ENCODE measurements at regions not wholly inside any gene's neighbourhood (a gene's known extent, or its start where the extent isn't known, plus 50 kb on each side); places are given as distances from the start of the nearest gene placed in this dataset.
"Not testable (repeated sequence)": the region's sequence is repeated elsewhere in the genome, so short reads cannot be mapped to it uniquely, and the experiment has no call there.

DNA sequence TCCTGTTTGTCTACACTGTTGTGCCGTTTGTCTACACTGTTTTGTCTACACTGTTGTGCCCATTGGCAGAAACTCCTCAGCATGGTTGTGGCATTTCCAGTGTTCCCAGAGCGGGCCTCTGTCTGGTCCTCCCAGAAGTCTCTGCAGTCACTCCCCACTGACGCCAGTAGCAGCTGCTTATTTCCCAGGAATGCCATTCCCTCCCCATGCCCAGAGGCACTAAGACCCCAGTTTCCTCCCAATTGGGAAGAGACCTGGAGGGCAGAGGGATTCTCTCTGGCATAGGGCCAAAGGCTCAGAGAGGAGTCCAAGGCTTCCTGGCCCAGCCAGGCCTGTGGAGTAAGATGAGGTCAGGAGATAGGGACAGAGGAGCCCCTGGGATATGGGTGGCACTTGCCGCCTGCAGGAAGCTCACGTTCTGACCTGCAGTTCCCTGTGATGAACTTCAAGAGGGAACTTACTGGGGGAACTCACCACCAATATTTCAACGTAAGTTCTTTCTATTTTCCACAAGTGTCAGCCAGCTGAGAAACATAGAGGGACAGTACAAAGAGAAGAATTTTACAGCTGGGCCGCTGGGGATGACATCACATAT is 69.1 kb downstream of the TNFAIP2 start:
- TF ChIP-seq, protein P1, sequence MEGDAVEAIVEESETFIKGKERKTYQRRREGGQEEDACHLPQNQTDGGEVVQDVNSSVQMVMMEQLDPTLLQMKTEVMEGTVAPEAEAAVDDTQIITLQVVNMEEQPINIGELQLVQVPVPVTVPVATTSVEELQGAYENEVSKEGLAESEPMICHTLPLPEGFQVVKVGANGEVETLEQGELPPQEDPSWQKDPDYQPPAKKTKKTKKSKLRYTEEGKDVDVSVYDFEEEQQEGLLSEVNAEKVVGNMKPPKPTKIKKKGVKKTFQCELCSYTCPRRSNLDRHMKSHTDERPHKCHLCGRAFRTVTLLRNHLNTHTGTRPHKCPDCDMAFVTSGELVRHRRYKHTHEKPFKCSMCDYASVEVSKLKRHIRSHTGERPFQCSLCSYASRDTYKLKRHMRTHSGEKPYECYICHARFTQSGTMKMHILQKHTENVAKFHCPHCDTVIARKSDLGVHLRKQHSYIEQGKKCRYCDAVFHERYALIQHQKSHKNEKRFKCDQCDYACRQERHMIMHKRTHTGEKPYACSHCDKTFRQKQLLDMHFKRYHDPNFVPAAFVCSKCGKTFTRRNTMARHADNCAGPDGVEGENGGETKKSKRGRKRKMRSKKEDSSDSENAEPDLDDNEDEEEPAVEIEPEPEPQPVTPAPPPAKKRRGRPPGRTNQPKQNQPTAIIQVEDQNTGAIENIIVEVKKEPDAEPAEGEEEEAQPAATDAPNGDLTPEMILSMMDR (conservative IDR thresholded peaks at IDR 0.05), result no peak
- no peak overlapping the region for H3K27ac ChIP-seq

DNA sequence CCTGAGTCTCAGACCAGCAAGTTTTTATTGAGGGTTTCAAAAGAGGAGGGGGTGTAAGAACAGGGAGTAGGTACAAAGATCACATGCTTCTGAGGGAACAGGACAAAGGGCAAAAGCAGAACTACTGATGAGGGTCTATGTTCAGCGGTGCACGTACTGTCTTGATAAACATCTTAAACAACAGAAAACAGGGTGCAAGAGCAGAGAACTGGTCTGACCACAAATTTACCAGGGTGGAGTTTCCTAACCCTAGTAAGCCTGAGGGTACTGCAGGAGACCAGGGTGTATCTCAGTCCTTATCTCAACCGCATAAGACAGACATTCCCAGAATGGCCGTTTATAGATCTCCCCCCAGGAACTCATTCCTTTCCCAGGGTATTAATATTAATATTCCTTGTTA is 69.6 kb downstream of the TNFAIP2 start:
- not testable (repeated sequence) for H3K27ac ChIP-seq

- H3K27ac ChIP-seq, result not testable (repeated sequence)
Measured at GRCh38 chr14:103193491-103193890, 70.2 kb downstream of the TNFAIP2 start.

DNA sequence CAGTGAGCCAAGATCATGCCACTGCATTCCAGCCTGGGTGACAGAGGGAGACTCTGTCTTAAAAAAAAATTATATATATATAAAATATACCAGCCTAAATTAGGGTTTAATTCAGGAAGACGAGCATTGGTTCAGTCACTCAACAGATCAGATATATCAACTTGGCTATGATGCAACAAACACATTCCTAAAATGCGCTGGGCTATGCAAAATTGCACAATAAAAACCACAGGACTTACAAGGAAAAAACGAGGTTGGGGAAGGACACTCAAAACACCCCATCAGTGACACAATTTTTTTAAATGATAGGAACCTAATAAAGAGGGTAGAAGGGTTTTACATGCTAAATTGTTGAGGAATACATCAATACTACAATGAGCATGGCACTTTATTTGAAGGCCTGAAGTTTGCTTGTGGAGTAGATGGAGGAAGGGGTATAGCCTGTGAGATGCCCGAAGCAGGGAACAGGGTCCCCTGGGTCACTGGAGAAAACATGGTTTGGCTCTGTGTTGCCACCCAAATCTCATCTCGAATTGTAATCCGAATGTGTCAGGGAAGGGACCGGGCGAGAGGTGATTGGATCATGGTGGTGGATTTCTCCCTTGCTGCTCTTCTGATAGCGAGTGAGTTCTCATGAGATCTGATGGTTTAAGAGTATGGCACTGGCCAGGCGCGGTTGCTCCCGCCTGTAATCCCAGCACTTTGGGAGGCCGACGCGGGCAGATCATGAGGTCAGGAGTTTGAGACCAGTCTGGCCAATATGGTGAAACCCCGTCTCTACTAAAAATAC is 71.2 kb downstream of the TNFAIP2 start:
- TF ChIP-seq, protein P1 (conservative IDR thresholded peaks at IDR 0.05), result no peak
- H3K27ac ChIP-seq, result no peak overlapping the region

GRCh38 chr14:103195828-103196615 is 72.8 kb downstream of the TNFAIP2 start:
- no peak overlapping the region for H3K27ac ChIP-seq
- TF ChIP-seq, protein P1 (conservative IDR thresholded peaks at IDR 0.05), result no peak

GRCh38 chr14:103196716-103197115 is 73.5 kb downstream of the TNFAIP2 start:
- no peak overlapping the region for H3K27ac ChIP-seq
- TF ChIP-seq, protein P1 (conservative IDR thresholded peaks at IDR 0.05), result no peak

- no peak overlapping the region for H3K27ac ChIP-seq
- TF ChIP-seq, protein P1 (conservative IDR thresholded peaks at IDR 0.05), result no peak
Measured at GRCh38 chr14:103198131-103199105, 75.2 kb downstream of the TNFAIP2 start.

DNA sequence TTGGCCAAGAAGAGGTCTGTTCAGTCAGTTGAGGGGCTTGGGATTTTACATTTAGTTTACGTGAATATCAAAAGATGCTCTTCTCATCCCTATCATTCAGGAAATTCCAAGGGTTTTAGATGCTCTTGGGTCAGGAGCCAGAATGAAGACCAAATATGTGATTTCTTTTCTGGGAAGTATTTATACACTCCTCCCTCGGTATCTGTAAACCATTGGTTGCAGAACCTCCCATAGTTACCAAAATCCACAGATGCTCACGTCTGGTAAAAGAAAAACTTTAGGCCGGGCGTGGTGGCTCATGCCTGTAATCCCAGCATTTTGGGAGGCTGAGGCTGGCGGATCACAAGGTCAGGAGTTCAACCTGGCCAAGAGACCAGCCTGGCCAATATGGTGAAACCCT is 75.9 kb downstream of the TNFAIP2 start:
- no peak overlapping the region for H3K27ac ChIP-seq
- TF ChIP-seq, protein P1 (conservative IDR thresholded peaks at IDR 0.05), result no peak

Data from VCaP (cell line).